HepG2 (cell line): ENCODE measurements at regions not wholly inside any gene's neighbourhood (a gene's known extent, or its start where the extent isn't known, plus 50 kb on each side); places are given as distances from the start of the nearest gene placed in this dataset.

ENCODE experiments used
- ATAC-seq: fragments of 200-7000 bp; cut with Tn5 transposase; 3 replicates; pipeline ENCODE4 v1.9.1; 2020; ENCODE audit warnings: mild to moderate bottlenecking, moderate library complexity
- BruUV-seq: library from RNA; stranded (reverse); fragments of 400-500 nt; replicated peaks from 2 replicates; lab custom pipeline; 2021; lab: Mats Ljungman, UMichigan
- CTCF ChIA-PET: fragments of 300-600 bp; formaldehyde crosslinking; extraction: SDS; loops from one replicate; lab custom pipeline; 2021; ENCODE audit warnings: low total read pairs, inconsistent platforms, low intra/inter-chr PET ratio; lab: Yijun Ruan, JAX
- POLR2A ChIA-PET: fragments of 350-600 bp; sonication (Branson Sonifier 250); formaldehyde crosslinking; loops from one replicate; lab custom pipeline; 2020; ENCODE audit warnings: antibody characterized with exemption, inconsistent platforms; lab: Yijun Ruan, JAX
- DNase-seq: peaks from one replicate; pipeline ENCODE4 v3.0.0-alpha.2; 2015; ENCODE audit warnings: low spot score
- FAIRE-seq: peaks from 3 replicates; lab custom pipeline; 2011; peaks lifted over from hg19 to GRCh38; lab: Jason Lieb, UNC
- H2AFZ ChIP-seq: one replicate; pipeline ENCODE4 v1.6.1; 2011; ENCODE audit warnings: low read length, inconsistent platforms
- H3K27ac ChIP-seq: fragments of 300-600 bp; 3 replicates; pipeline ENCODE4 v1.8.0; 2011; ENCODE audit warnings: mixed run types, mild to moderate bottlenecking, mixed read lengths, low read length, inconsistent platforms; ENCODE audit not compliant: insufficient read depth; ENCODE audit errors: extremely low read length
- H3K27me3 ChIP-seq, 2 experiments: fragments of 200-600 bp in 1 of 2; 2 replicates in 1 of 2; 3 replicates in 1 of 2; pipeline versions ENCODE4 v1.6.0 to v1.8.0; 2011; ENCODE audit warnings: low read length in 2 of 2, mild to moderate bottlenecking in 2 of 2, moderate library complexity in 2 of 2, inconsistent platforms in 1 of 2; ENCODE audit not compliant: insufficient read depth in 2 of 2, control insufficient read depth in 1 of 2
- H3K36me3 ChIP-seq, 2 experiments: fragments of 200-600 bp in 1 of 2; replicated peaks in 1 of 2; 2 replicates in 1 of 2; 3 replicates in 1 of 2; pipeline versions ENCODE4 v1.5.1 to v1.8.0; 2011; ENCODE audit warnings: low read length in 2 of 2, inconsistent platforms in 1 of 2; ENCODE audit not compliant: insufficient read depth in 2 of 2, control insufficient read depth in 1 of 2
- H3K4me1 ChIP-seq: 2 replicates; pipeline ENCODE4 v1.5.1; 2012; ENCODE audit warnings: low read length, inconsistent platforms; ENCODE audit not compliant: insufficient read depth
- H3K4me2 ChIP-seq: 2 replicates; pipeline ENCODE4 v1.6.0; 2011; ENCODE audit warnings: low read depth, low read length, inconsistent platforms
- H3K4me3 ChIP-seq, 3 experiments: fragments of 200-600 bp in 1 of 3; sonication (generic), shearing (Covaris generic) in 1 of 3; replicated peaks in 1 of 3; 2 replicates each; pipeline ENCODE4 v1.5.1; 2011 to 2016; ENCODE audit warnings: low read length in 3 of 3, inconsistent platforms in 2 of 3, low read depth in 2 of 3, mild to moderate bottlenecking in 2 of 3, control low read depth in 1 of 3, mixed read lengths in 1 of 3; ENCODE audit not compliant: insufficient read depth in 1 of 3
- H3K79me2 ChIP-seq: one replicate; pipeline ENCODE4 v1.6.1; 2011; ENCODE audit warnings: low read length, inconsistent platforms; ENCODE audit not compliant: insufficient read depth
- H3K9ac ChIP-seq: 2 replicates; pipeline ENCODE4 v1.6.0; 2011; ENCODE audit warnings: mild to moderate bottlenecking, low read depth, low read length, inconsistent platforms; ENCODE audit not compliant: insufficient read depth
- H3K9me3 ChIP-seq: 2 replicates; pipeline ENCODE4 v1.5.1; 2012; ENCODE audit warnings: mild to moderate bottlenecking, low read length
- H4K20me1 ChIP-seq: 2 replicates; pipeline ENCODE4 v1.6.0; 2011; ENCODE audit warnings: inconsistent platforms, mild to moderate bottlenecking, low read length, moderate library complexity; ENCODE audit not compliant: insufficient read depth
- CREB1 ChIP-seq, 2 experiments: fragments of 450-650 bp in 1 of 2; IDR thresholded peaks; 2 replicates each; pipeline ENCODE4 v1.6.1; 2016 to 2017; ENCODE audit warnings: control low read depth in 1 of 2, mild to moderate bottlenecking in 1 of 2, missing compliant biosample characterization in 1 of 2, missing genetic modification characterization in 1 of 2
- KDM6A ChIP-seq: IDR thresholded peaks from 2 replicates; pipeline ENCODE4 v1.6.1; 2016; ENCODE audit warnings: low read depth
- MED1 ChIP-seq: sonication (generic); formaldehyde crosslinking; IDR thresholded peaks from 2 replicates; pipeline ENCODE4 v1.4.0; 2020; ENCODE audit warnings: missing genetic modification reagents
- MYPOP ChIP-seq: sonication (generic); formaldehyde crosslinking; IDR thresholded peaks from 2 replicates; pipeline ENCODE4 v1.8.1; 2023; ENCODE audit warnings: mild to moderate bottlenecking, moderate library complexity, missing genetic modification reagents
- NFE2L1 ChIP-seq: sonication (generic); formaldehyde crosslinking; IDR thresholded peaks from 2 replicates; pipeline ENCODE4 v1.4.0; 2020; ENCODE audit warnings: missing genetic modification reagents, mild to moderate bottlenecking, borderline replicate concordance
- NFIC ChIP-seq: IDR thresholded peaks from 2 replicates; pipeline ENCODE4 v1.6.1; 2012; ENCODE audit warnings: mild to moderate bottlenecking, low read length, inconsistent platforms
- PCBP2 ChIP-seq: fragments of 200-400 bp; formaldehyde crosslinking; optimal IDR thresholded peaks from 2 replicates; pipeline ENCODE3; 2018; ENCODE audit warnings: low read length, low read depth; ENCODE audit not compliant: poor library complexity, severe bottlenecking
- PHF20 ChIP-seq: sonication (generic); formaldehyde crosslinking; IDR thresholded peaks from 2 replicates; pipeline ENCODE4 v1.5.0; 2020; ENCODE audit warnings: mild to moderate bottlenecking, missing genetic modification reagents
- REL ChIP-seq: sonication (generic); formaldehyde crosslinking; conservative IDR thresholded peaks from 2 replicates; pipeline ENCODE4 v1.8.0; 2022; ENCODE audit warnings: mild to moderate bottlenecking, missing genetic modification reagents, moderate library complexity
- RELA ChIP-seq: sonication (generic); formaldehyde crosslinking; IDR thresholded peaks from 2 replicates; pipeline ENCODE4 v1.4.0; 2020; ENCODE audit warnings: missing genetic modification reagents
- ZC3H13 ChIP-seq: sonication (generic); formaldehyde crosslinking; IDR thresholded peaks from 2 replicates; pipeline ENCODE4 v1.8.1; 2023; ENCODE audit warnings: mild to moderate bottlenecking, missing genetic modification reagents, moderate library complexity
- ZFP91 ChIP-seq: sonication (generic); formaldehyde crosslinking; IDR thresholded peaks from 2 replicates; pipeline ENCODE4 v1.9.0; 2022; ENCODE audit warnings: missing genetic modification reagents, mild to moderate bottlenecking, borderline replicate concordance
- ZNF816 ChIP-seq: sonication (generic); formaldehyde crosslinking; IDR thresholded peaks from 2 replicates; pipeline ENCODE4 v1.8.0; 2022; ENCODE audit warnings: missing genetic modification reagents, mild to moderate bottlenecking, borderline replicate concordance
- WGBS: methylation state at CpG from one replicate; pipeline ENCODE4 v1.1.6; 2017; ENCODE audit warnings: low lambda C conversion rate; 5-methylcytosine and 5-hydroxymethylcytosine counted together
- in situ Hi-C: cut with HindIII; loops from 2 replicates; pipeline ENCODE4 v1.10.0; 2017; ENCODE audit warnings: low pct_unique_long_range_greater_than_20kb; ENCODE audit not compliant: extremely low pct_ligation_motif_present
- intact Hi-C: fragments of 100-400 bp; cut with micrococcal nuclease; formaldehyde crosslinking; loops from one replicate; pipeline ENCODE4 v1.10.0; 2022; ENCODE audit not compliant: unreplicated experiment
- TF ChIP-seq, protein P1 (sequence below): IDR thresholded peaks from 2 replicates; pipeline ENCODE4 v1.4.0; 2020; ENCODE audit warnings: mild to moderate bottlenecking, missing genetic modification reagents
- TF ChIP-seq, protein P2 (sequence below): sonication (generic); formaldehyde crosslinking; IDR thresholded peaks from 2 replicates; pipeline ENCODE4 v1.4.0; 2020; ENCODE audit warnings: missing genetic modification reagents

DNA sequence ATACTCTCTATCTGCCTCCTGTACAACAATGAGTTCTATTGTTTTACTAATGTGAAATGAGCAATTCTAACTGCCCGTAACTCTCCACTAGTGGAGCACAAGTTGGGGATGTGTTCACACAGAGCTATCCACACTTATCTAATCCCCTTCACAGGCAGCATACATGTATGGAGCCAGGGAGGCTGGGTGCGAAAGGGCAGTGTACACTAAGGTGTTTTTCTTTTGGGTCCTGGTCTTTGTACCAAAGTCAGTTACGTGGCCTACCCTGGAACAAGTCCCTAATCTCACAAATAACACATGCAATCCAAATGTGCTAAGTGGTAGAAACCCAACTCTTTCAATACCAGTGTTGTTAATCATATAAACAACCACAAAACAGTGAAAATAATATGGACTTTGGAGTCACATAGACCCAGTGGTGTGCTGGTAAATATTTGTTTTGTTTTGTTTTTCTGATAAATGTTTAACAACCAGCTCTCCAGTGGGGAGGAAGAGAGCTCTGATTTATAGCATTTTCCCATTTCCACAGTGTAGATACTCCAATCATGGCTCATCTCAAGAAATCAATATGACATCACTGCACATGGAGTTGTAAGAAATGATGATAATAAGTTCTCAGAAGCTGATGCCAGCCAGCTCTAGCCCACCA, 319.9 kb upstream of the DUSP10 start:
- H4K20me1 ChIP-seq = no peaks in the 10 kb centered on the region
- in situ Hi-C loops (no loop called here), intact Hi-C loops (loop anchor here (5.0 kb wide), 1 partner anchor 1355 kb away; no protein-coding TSS in a partner anchor)
- POLR2A ChIA-PET = interaction anchor here (0.9 to 1.6 kb wide), 8 partner anchors 10 to 347 kb away, joined by 3 to 6 read pairs (median 4); no protein-coding TSS in a partner anchor
- H3K4me1 ChIP-seq = peaks cover 44% of the 10 kb centered on the region
- H3K27me3 ChIP-seq = no peaks in the 10 kb centered on the region; a peak in 1 of 5 replicates
- peak; percentile 72 for DNase-seq
- peak overlapping the region; percentile 70 for H3K27ac ChIP-seq
- H3K79me2 ChIP-seq = no peaks in the 10 kb centered on the region
- FAIRE-seq = peak; percentile 47
- BruUV-seq = no TSS peak
- no peaks in the 10 kb centered on the region for H3K36me3 ChIP-seq
- CTCF ChIA-PET = no interaction called here
- peaks cover 30% of the 10 kb centered on the region for H3K9me3 ChIP-seq
- no peak overlapping the region for H2AFZ ChIP-seq
- peak; percentile 96 for ATAC-seq
- H3K4me2 ChIP-seq = peak overlapping the region; percentile 54
- no peak overlapping the region; a peak in 1 of 6 replicates for H3K4me3 ChIP-seq
- no peak overlapping the region for H3K9ac ChIP-seq
- WGBS = 3% methylated on average over 3 of the region's 3 CpGs
- TF ChIP-seq REL (CRISPR knock-in tag) (no peak), ZFP91 (CRISPR knock-in tag) (no peak), PHF20 (CRISPR knock-in tag) (peak; percentile 22; the same call in 1 of the 2 replicates), MYPOP (CRISPR knock-in tag) (peak; percentile 32; the same call in 1 of the 2 replicates), NFIC (peak; percentile 79; the same call in 1 of the 2 replicates), PCBP2 (no peak), ZNF816 (CRISPR knock-in tag) (peak; percentile 56; the same call in 1 of the 2 replicates), ZC3H13 (no peak), CREB1 (IDR thresholded peaks at IDR 0.05) (no peak), CREB1 (CRISPR knock-in tag; IDR thresholded peaks at IDR 0.05) (peak; percentile 58), RELA (CRISPR knock-in tag) (no peak), NFE2L1 (CRISPR knock-in tag) (no peak), KDM6A (CRISPR knock-in tag) (peak; percentile 76), MED1 (CRISPR knock-in tag) (peak; percentile 65)
- TF ChIP-seq, protein P1, sequence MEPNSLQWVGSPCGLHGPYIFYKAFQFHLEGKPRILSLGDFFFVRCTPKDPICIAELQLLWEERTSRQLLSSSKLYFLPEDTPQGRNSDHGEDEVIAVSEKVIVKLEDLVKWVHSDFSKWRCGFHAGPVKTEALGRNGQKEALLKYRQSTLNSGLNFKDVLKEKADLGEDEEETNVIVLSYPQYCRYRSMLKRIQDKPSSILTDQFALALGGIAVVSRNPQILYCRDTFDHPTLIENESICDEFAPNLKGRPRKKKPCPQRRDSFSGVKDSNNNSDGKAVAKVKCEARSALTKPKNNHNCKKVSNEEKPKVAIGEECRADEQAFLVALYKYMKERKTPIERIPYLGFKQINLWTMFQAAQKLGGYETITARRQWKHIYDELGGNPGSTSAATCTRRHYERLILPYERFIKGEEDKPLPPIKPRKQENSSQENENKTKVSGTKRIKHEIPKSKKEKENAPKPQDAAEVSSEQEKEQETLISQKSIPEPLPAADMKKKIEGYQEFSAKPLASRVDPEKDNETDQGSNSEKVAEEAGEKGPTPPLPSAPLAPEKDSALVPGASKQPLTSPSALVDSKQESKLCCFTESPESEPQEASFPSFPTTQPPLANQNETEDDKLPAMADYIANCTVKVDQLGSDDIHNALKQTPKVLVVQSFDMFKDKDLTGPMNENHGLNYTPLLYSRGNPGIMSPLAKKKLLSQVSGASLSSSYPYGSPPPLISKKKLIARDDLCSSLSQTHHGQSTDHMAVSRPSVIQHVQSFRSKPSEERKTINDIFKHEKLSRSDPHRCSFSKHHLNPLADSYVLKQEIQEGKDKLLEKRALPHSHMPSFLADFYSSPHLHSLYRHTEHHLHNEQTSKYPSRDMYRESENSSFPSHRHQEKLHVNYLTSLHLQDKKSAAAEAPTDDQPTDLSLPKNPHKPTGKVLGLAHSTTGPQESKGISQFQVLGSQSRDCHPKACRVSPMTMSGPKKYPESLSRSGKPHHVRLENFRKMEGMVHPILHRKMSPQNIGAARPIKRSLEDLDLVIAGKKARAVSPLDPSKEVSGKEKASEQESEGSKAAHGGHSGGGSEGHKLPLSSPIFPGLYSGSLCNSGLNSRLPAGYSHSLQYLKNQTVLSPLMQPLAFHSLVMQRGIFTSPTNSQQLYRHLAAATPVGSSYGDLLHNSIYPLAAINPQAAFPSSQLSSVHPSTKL (CRISPR knock-in tag) = peak; percentile 66; the same call in 1 of the 2 replicates
- TF ChIP-seq, protein P2, sequence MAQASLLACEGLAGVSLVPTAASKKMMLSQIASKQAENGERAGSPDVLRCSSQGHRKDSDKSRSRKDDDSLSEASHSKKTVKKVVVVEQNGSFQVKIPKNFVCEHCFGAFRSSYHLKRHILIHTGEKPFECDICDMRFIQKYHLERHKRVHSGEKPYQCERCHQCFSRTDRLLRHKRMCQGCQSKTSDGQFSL (CRISPR knock-in tag) = no peak
